NCI-H2227 (cell line): ENCODE measurements at regions not wholly inside any gene's neighbourhood (a gene's known extent, or its start where the extent isn't known, plus 50 kb on each side); places are given as distances from the start of the nearest gene placed in this dataset.
"Not testable (repeated sequence)": the region's sequence is repeated elsewhere in the genome, so short reads cannot be mapped to it uniquely, and the experiment has no call there.

Experiments used
- DNase-seq: peaks from one replicate; lab custom pipeline; 2025; ENCODE audit not compliant: unreplicated experiment; lab: John Stamatoyannopoulos, UW

- no peak for DNase-seq
Measured at GRCh38 chr5:5900350-5900749, 477.9 kb downstream of the ICE1 start.

GRCh38 chr5:5899716-5900115 lies 477.2 kb downstream of the ICE1 start:
- no peak for DNase-seq

GRCh38 chr5:5888284-5888683 lies 465.8 kb downstream of the ICE1 start:
- no peak for DNase-seq

GRCh38 chr5:5887833-5888232 lies 465.4 kb downstream of the ICE1 start:
- DNase-seq: no peak

- peak; percentile 39 for DNase-seq
Measured at GRCh38 chr5:5886812-5887486, 464.5 kb downstream of the ICE1 start.

GRCh38 chr5:5886353-5886752 lies 463.9 kb downstream of the ICE1 start:
- no peak for DNase-seq

GRCh38 chr5:5885782-5886181 lies 463.3 kb downstream of the ICE1 start:
- no peak for DNase-seq

- DNase-seq: no peak
Measured at GRCh38 chr5:5884593-5884992, 462.1 kb downstream of the ICE1 start.

- DNase-seq: no peak
Measured at GRCh38 chr5:5883562-5883961, 461.1 kb downstream of the ICE1 start.

- no peak for DNase-seq
Measured at GRCh38 chr5:5883146-5883545, 460.7 kb downstream of the ICE1 start.

- no peak for DNase-seq
Measured at GRCh38 chr5:5882706-5883105, 460.2 kb downstream of the ICE1 start.

GRCh38 chr5:5881294-5881693 lies 458.8 kb downstream of the ICE1 start:
- no peak for DNase-seq

- no peak for DNase-seq
Measured at GRCh38 chr5:5880077-5880763, 457.7 kb downstream of the ICE1 start.

- DNase-seq: no peak
Measured at GRCh38 chr5:5857396-5857795, 434.9 kb downstream of the ICE1 start.

- DNase-seq: no peak
Measured at GRCh38 chr5:5854087-5854486, 431.6 kb downstream of the ICE1 start.

- no peak for DNase-seq
Measured at GRCh38 chr5:5838493-5838892, 416.0 kb downstream of the ICE1 start.

GRCh38 chr5:5831622-5832021 lies 409.1 kb downstream of the ICE1 start:
- not testable (repeated sequence) for DNase-seq

- DNase-seq: no peak
Measured at GRCh38 chr5:5828619-5829018, 406.1 kb downstream of the ICE1 start.

GRCh38 chr5:5826911-5827310 lies 404.4 kb downstream of the ICE1 start:
- no peak for DNase-seq

- DNase-seq: no peak
Measured at GRCh38 chr5:5822729-5823257, 400.3 kb downstream of the ICE1 start.

- no peak for DNase-seq
Measured at GRCh38 chr5:5816960-5817359, 394.5 kb downstream of the ICE1 start.

- no peak for DNase-seq
Measured at GRCh38 chr5:5813441-5813840, 391.0 kb downstream of the ICE1 start.

GRCh38 chr5:5810461-5810860 lies 388.0 kb downstream of the ICE1 start:
- DNase-seq: no peak
